ENCODE measurements at regions not wholly inside any gene's neighbourhood (a gene's known extent, or its start where the extent isn't known, plus 50 kb on each side); places are given as distances from the start of the nearest gene placed in this dataset.

GRCh38 chr10:2933924-2934323 lies 133.4 kb upstream of the PFKP start:
- Mint-ChIP-seq H3K36me3 (ENCODE audit: insufficient read depth, unreplicated experiment) (no peaks in the 10 kb centered on the region), H3K4me3 (ENCODE audit: unreplicated experiment) (no peak overlapping the region), H3K4me1 (ENCODE audit: insufficient read depth, unreplicated experiment) (no peaks in the 10 kb centered on the region), H3K27ac (ENCODE audit: low read depth, unreplicated experiment) (no peak overlapping the region), H3K9me3 (ENCODE audit: unreplicated experiment) (no peaks in the 10 kb centered on the region), H3K27me3 (ENCODE audit: insufficient read depth, unreplicated experiment) (peaks cover 72% of the 10 kb centered on the region)
- no TSS peak for BruUV-seq (replicated peaks)
- TF ChIP-seq, protein P1, sequence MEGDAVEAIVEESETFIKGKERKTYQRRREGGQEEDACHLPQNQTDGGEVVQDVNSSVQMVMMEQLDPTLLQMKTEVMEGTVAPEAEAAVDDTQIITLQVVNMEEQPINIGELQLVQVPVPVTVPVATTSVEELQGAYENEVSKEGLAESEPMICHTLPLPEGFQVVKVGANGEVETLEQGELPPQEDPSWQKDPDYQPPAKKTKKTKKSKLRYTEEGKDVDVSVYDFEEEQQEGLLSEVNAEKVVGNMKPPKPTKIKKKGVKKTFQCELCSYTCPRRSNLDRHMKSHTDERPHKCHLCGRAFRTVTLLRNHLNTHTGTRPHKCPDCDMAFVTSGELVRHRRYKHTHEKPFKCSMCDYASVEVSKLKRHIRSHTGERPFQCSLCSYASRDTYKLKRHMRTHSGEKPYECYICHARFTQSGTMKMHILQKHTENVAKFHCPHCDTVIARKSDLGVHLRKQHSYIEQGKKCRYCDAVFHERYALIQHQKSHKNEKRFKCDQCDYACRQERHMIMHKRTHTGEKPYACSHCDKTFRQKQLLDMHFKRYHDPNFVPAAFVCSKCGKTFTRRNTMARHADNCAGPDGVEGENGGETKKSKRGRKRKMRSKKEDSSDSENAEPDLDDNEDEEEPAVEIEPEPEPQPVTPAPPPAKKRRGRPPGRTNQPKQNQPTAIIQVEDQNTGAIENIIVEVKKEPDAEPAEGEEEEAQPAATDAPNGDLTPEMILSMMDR (IDR thresholded peaks at IDR 0.05; ENCODE audit: unreplicated experiment), result no peak
- intact Hi-C loops (cut with micrococcal nuclease), result no loop called here
- CTCF ChIA-PET, result no interaction called here
- POLR2A ChIA-PET, result no interaction called here
- DNase-seq (ENCODE audit: unreplicated experiment), result no peak

- no peak for DNase-seq (ENCODE audit: unreplicated experiment)
- intact Hi-C loops (cut with micrococcal nuclease), result no loop called here
- H3K27ac Mint-ChIP-seq (ENCODE audit: low read depth, unreplicated experiment), result no peak overlapping the region
- H3K4me1 Mint-ChIP-seq (ENCODE audit: insufficient read depth, unreplicated experiment), result no peaks in the 10 kb centered on the region
- CTCF ChIA-PET, result no interaction called here
- no peaks in the 10 kb centered on the region for H3K36me3 Mint-ChIP-seq (ENCODE audit: insufficient read depth, unreplicated experiment)
- no peaks in the 10 kb centered on the region for H3K9me3 Mint-ChIP-seq (ENCODE audit: unreplicated experiment)
- BruUV-seq (replicated peaks), result no TSS peak
- no peak overlapping the region for H3K4me3 Mint-ChIP-seq (ENCODE audit: unreplicated experiment)
- TF ChIP-seq, protein P1 (IDR thresholded peaks at IDR 0.05; ENCODE audit: unreplicated experiment), result no peak
- POLR2A ChIA-PET, result no interaction called here
- H3K27me3 Mint-ChIP-seq (ENCODE audit: insufficient read depth, unreplicated experiment), result peaks cover 72% of the 10 kb centered on the region
Measured at GRCh38 chr10:2933519-2933918, 133.8 kb upstream of the PFKP start.

- BruUV-seq (replicated peaks), result no TSS peak
- TF ChIP-seq, protein P1 (IDR thresholded peaks at IDR 0.05; ENCODE audit: unreplicated experiment), result no peak
- H3K9me3 Mint-ChIP-seq (ENCODE audit: unreplicated experiment), result no peaks in the 10 kb centered on the region
- H3K4me1 Mint-ChIP-seq (ENCODE audit: insufficient read depth, unreplicated experiment), result peaks cover 3% of the 10 kb centered on the region
- POLR2A ChIA-PET, result no interaction called here
- CTCF ChIA-PET, result interaction anchor here (1.2 kb wide), 1 partner anchor 44 kb away, joined by 4 read pairs; no protein-coding TSS in a partner anchor
- no peak overlapping the region for H3K4me3 Mint-ChIP-seq (ENCODE audit: unreplicated experiment)
- H3K27me3 Mint-ChIP-seq (ENCODE audit: insufficient read depth, unreplicated experiment), result peaks cover 72% of the 10 kb centered on the region
- intact Hi-C loops (cut with micrococcal nuclease), result no loop called here
- DNase-seq (ENCODE audit: unreplicated experiment), result no peak
- H3K36me3 Mint-ChIP-seq (ENCODE audit: insufficient read depth, unreplicated experiment), result no peaks in the 10 kb centered on the region
- H3K27ac Mint-ChIP-seq (ENCODE audit: low read depth, unreplicated experiment), result no peak overlapping the region
Measured at GRCh38 chr10:2933071-2933470, 134.3 kb upstream of the PFKP start.

- ChIA-PET POLR2A (interaction anchor here (0.6 kb wide), 1 partner anchor 1566 kb away, joined by 3 read pairs; no protein-coding TSS in a partner anchor), CTCF (interaction anchor here (0.6 to 3.1 kb wide), 8 partner anchors 22 to 424 kb away, joined by 3 to 36 read pairs (median 4); no protein-coding TSS in a partner anchor)
- no peak overlapping the region for H3K4me3 Mint-ChIP-seq (ENCODE audit: unreplicated experiment)
- H3K27ac Mint-ChIP-seq (ENCODE audit: low read depth, unreplicated experiment), result no peak overlapping the region
- no peaks in the 10 kb centered on the region for H3K9me3 Mint-ChIP-seq (ENCODE audit: unreplicated experiment)
- BruUV-seq (replicated peaks), result no TSS peak
- H3K36me3 Mint-ChIP-seq (ENCODE audit: insufficient read depth, unreplicated experiment), result no peaks in the 10 kb centered on the region
- TF ChIP-seq, protein P1 (IDR thresholded peaks at IDR 0.05; ENCODE audit: unreplicated experiment), result no peak
- intact Hi-C loops (cut with micrococcal nuclease), result no loop called here
- H3K27me3 Mint-ChIP-seq (ENCODE audit: insufficient read depth, unreplicated experiment), result peaks cover 54% of the 10 kb centered on the region
- DNase-seq (ENCODE audit: unreplicated experiment), result no peak
- H3K4me1 Mint-ChIP-seq (ENCODE audit: insufficient read depth, unreplicated experiment), result peaks cover 12% of the 10 kb centered on the region
Measured at GRCh38 chr10:2929480-2930258, 137.7 kb upstream of the PFKP start.

Data from MCF 10A (cell line).